RWPE1 (cell line): ENCODE measurements at regions not wholly inside any gene's neighbourhood (a gene's known extent, or its start where the extent isn't known, plus 50 kb on each side); places are given as distances from the start of the nearest gene placed in this dataset.
"Not testable (repeated sequence)": the region's sequence is repeated elsewhere in the genome, so short reads cannot be mapped to it uniquely, and the experiment has no call there.

Experiments used
- CTCF ChIA-PET: fragments of 350-600 bp; sonication (Branson Sonifier 250); formaldehyde crosslinking; extraction: SDS; loops from one replicate; lab custom pipeline; 2021; lab: Yijun Ruan, JAX
- POLR2A ChIA-PET: fragments of 400-600 bp; formaldehyde crosslinking; extraction: SDS; loops from one replicate; lab custom pipeline; 2020; ENCODE audit warnings: antibody characterized with exemption; ENCODE audit not compliant: low non-redundant PET; lab: Yijun Ruan, JAX
- DNase-seq: peaks from one replicate; pipeline ENCODE4 v3.0.0; 2012; ENCODE audit warnings: low spot score
- H3K27ac ChIP-seq: fragments of 450-650 bp; 2 replicates; pipeline ENCODE4 v1.5.1; 2017
- CTCF ChIP-seq: fragments of 450-650 bp; conservative IDR thresholded peaks from 2 replicates; pipeline ENCODE4 v1.5.1; 2017; ENCODE audit warnings: low read depth, mild to moderate bottlenecking

- ChIA-PET CTCF (interaction anchor here (0.6 kb wide), 1 partner anchor 184 kb away, joined by 5 read pairs; no protein-coding TSS in a partner anchor), POLR2A (no interaction called here)
- no peak overlapping the region for H3K27ac ChIP-seq
- TF ChIP-seq CTCF: no peak
- no peak for DNase-seq
Measured at GRCh38 chr7:110432061-110432553, 658.8 kb upstream of the LRRN3 start.

GRCh38 chr7:110438926-110439325 lies 652.0 kb upstream of the LRRN3 start:
- H3K27ac ChIP-seq, POLR2A ChIA-PET, CTCF ChIA-PET, DNase-seq: not testable (repeated sequence)

GRCh38 chr7:110442381-110442837 lies 648.5 kb upstream of the LRRN3 start:
- ChIA-PET POLR2A (no interaction called here), CTCF (interaction anchor here (0.6 to 0.8 kb wide), 5 partner anchors 9 to 598 kb away, joined by 3 to 6 read pairs (median 3); no protein-coding TSS in a partner anchor)
- TF ChIP-seq CTCF: 0 out of 2 replicates have a peak, but pooled peaks have one; percentile 8
- H3K27ac ChIP-seq: no peak overlapping the region
- DNase-seq: peak; percentile 44

GRCh38 chr7:110446658-110447057 lies 644.3 kb upstream of the LRRN3 start:
- no peak for DNase-seq
- no peak overlapping the region for H3K27ac ChIP-seq
- CTCF ChIA-PET: interaction anchor here (0.7 kb wide), 1 partner anchor 132 kb away, joined by 4 read pairs; no protein-coding TSS in a partner anchor
- POLR2A ChIA-PET: no interaction called here
- TF ChIP-seq CTCF: no peak

- ChIA-PET CTCF (no interaction called here), POLR2A (no interaction called here)
- DNase-seq: no peak
- no peak overlapping the region for H3K27ac ChIP-seq
- TF ChIP-seq CTCF: no peak
Measured at GRCh38 chr7:110448918-110449317, 642.0 kb upstream of the LRRN3 start.

- TF ChIP-seq CTCF: no peak
- no peak overlapping the region for H3K27ac ChIP-seq
- ChIA-PET POLR2A (no interaction called here), CTCF (no interaction called here)
- DNase-seq: no peak
Measured at GRCh38 chr7:110454713-110455112, 636.2 kb upstream of the LRRN3 start.

GRCh38 chr7:110461621-110462020 lies 629.3 kb upstream of the LRRN3 start:
- no peak for DNase-seq
- H3K27ac ChIP-seq: no peak overlapping the region
- TF ChIP-seq CTCF: no peak
- ChIA-PET CTCF (no interaction called here), POLR2A (interaction anchor here (0.6 kb wide), 1 partner anchor 1872 kb away, joined by 4 read pairs; no protein-coding TSS in a partner anchor)
